ENCODE measurements at regions not wholly inside any gene's neighbourhood (a gene's known extent, or its start where the extent isn't known, plus 50 kb on each side); places are given as distances from the start of the nearest gene placed in this dataset.

DNA sequence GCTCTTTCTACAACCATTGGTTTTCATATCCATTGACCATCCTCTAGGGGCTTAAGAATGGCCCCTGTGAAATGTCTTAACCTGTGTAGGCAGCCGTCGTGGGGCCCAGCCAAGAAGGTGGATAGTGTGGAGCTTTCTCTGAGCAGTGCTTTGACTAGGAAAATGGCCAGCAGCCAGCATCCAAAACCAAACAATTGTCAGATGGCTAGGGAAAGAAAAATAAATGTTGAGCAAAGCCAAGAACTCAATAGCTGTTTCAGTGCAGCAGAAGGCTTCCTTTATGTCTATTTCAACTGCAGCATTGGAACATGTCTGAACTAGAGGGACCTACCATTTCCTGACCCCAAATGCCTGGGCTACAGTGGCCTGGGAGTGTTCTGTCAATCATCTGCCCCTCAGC, 374.9 kb downstream of the TLE4 start:
- Histone ChIP-seq H3K23me2 (ENCODE audit: insufficient read length, low read depth, low read length, poor library complexity, severe bottlenecking) (no peaks in the 10 kb centered on the region), H3K4me2 (ENCODE audit: insufficient read depth, insufficient read length, low read length) (no peak overlapping the region), H3K56ac (ENCODE audit: insufficient read length, low read depth, low read length) (no peak overlapping the region), H3K79me1 (ENCODE audit: insufficient read depth, low read depth, low read length, poor library complexity, severe bottlenecking) (no peaks in the 10 kb centered on the region), H2BK12ac (ENCODE audit: insufficient read length, low read depth, low read length) (no peak overlapping the region), H2AK5ac (ENCODE audit: insufficient read length, low read length) (no peak overlapping the region), H3K4ac (ENCODE audit: low read depth, low read length) (no peak overlapping the region), H4K91ac (ENCODE audit: insufficient read length, low read depth, low read length) (no peak overlapping the region), H4K8ac (replicated peaks; ENCODE audit: insufficient read length, low read depth, low read length) (no peak overlapping the region), H3K14ac (ENCODE audit: insufficient read depth, low read length) (no peak overlapping the region), H3K18ac (ENCODE audit: insufficient read length, low read depth, low read length) (no peak overlapping the region), H2BK20ac (ENCODE audit: low read depth, low read length, poor library complexity, severe bottlenecking) (no peak overlapping the region), H2BK120ac (ENCODE audit: low read depth, low read length, poor library complexity, severe bottlenecking) (no peak overlapping the region), H2BK5ac (ENCODE audit: insufficient read length, low read length) (no peak overlapping the region), H3K27ac (ENCODE audit: insufficient read length, low read depth, low read length) (no peak overlapping the region), H3K23ac (ENCODE audit: insufficient read length, low read depth, low read length) (no peak overlapping the region), H4K20me1 (ENCODE audit: control insufficient read depth, insufficient read depth, insufficient read length) (no peaks in the 10 kb centered on the region), H2BK15ac (ENCODE audit: low read depth, low read length) (no peak overlapping the region), H3T11ph (ENCODE audit: low read length) (no peak overlapping the region), H3K4me1 (ENCODE audit: insufficient read depth, low read length) (no peaks in the 10 kb centered on the region), H4K5ac (ENCODE audit: insufficient read length, low read depth, low read length) (no peak overlapping the region), H2AFZ (ENCODE audit: low read length) (no peak overlapping the region), H3K9ac (ENCODE audit: extremely low read depth, insufficient read length, low read length) (no peak overlapping the region), H3K27me3 (ENCODE audit: insufficient read depth, low read length) (no peaks in the 10 kb centered on the region), H3K79me2 (ENCODE audit: insufficient read depth, low read length) (no peaks in the 10 kb centered on the region), H3K9me3 (ENCODE audit: control insufficient read depth, low read depth, low read length) (no peaks in the 10 kb centered on the region)
- H3K36me3 Mint-ChIP-seq (ENCODE audit: insufficient read depth in 1 of 3, low read depth in 3 of 3), result no peaks in the 10 kb centered on the region
- TF ChIP-seq CTCF (conservative IDR thresholded peaks at IDR 0.05), result no peak
- no peaks in the 10 kb centered on the region for H3K4me1 Mint-ChIP-seq
- no peak overlapping the region for H3K27ac Mint-ChIP-seq
- no CpG with 5 or more reads among the region's 2 CpGs for WGBS (ENCODE audit: extremely low coverage, insufficient read length, low lambda C conversion rate)
- H3K4me3 Mint-ChIP-seq, result no peak overlapping the region
- no peak for DNase-seq
- H3K9me3 Mint-ChIP-seq, result no peaks in the 10 kb centered on the region
- no peaks in the 10 kb centered on the region; the same call in 1 of the 2 replicates for H3K27me3 Mint-ChIP-seq (ENCODE audit: low read depth)

Measured in H9 (cell line).